IPS-11a (cell line): ENCODE measurements at regions not wholly inside any gene's neighbourhood (a gene's known extent, or its start where the extent isn't known, plus 50 kb on each side); places are given as distances from the start of the nearest gene placed in this dataset.
"Not testable (repeated sequence)": the region's sequence is repeated elsewhere in the genome, so short reads cannot be mapped to it uniquely, and the experiment has no call there.

ENCODE experiments used
- H3K4me3 ChIP-seq: one replicate; pipeline ENCODE4 v1.5.1; 2013; ENCODE audit warnings: low read depth, low read length, control low read depth

DNA sequence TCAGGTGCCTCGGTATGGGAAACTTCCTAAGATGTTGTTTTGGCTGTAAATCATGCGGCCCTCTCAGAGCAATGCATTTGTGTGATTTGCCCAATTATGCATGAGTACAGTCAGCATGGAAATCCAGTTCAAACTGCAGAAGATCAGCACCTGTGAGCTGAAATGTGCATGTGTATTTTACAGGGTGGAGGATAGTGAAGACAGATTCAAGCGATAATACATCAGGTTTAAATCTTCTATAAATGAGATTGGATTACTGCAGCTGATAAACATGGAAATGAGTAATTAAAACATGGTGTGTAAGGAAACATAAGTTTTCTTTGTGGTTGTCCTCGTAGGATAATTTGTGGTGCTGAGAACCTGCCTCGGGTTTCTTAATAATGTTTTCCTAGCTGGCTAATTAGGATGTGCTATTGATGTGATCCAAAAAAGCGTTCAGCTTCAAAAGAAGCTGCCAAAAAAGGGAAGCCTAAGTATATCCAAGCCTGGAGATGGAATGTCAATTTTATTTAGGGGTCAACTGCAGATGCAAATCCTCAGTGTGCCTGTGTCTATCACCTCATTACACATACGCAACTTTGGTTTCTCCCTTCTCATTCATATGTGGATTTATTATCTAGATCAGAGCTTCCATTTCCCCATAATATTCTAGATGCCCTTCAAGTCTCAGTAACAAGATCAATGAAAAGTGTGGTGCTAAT is 117.1 kb upstream of the CCDC28A start:
- no peak overlapping the region for H3K4me3 ChIP-seq

- no peak overlapping the region for H3K4me3 ChIP-seq
These were observed 116.5 kb upstream of the CCDC28A start for GRCh38 chr6:138657065-138657425.

- H3K4me3 ChIP-seq, result no peak overlapping the region
These were observed 113.6 kb upstream of the CCDC28A start for GRCh38 chr6:138659998-138660397.

DNA sequence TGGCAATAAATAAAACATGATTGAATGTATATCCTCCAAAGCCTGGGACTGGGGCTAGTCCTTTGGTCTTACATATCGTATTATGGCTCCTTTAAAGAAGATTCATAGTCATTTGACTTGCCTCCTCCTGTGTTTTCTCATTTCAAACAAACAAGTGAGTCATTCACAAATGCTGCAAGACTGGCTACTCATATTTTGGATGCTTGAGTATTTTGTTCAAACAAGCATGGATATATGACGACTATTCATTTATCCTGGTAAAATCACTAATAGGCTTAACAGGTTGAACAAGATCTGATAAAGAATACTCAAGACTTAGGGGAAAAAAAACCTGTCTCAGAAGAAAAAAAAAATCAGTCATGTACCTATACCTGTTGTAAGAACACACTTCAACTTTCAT is 111.1 kb upstream of the CCDC28A start:
- H3K4me3 ChIP-seq, result no peak overlapping the region

GRCh38 chr6:138663892-138664291 is 109.7 kb upstream of the CCDC28A start:
- no peak overlapping the region for H3K4me3 ChIP-seq

- H3K4me3 ChIP-seq, result no peak overlapping the region
These were observed 108.8 kb upstream of the CCDC28A start for GRCh38 chr6:138664745-138665144.

GRCh38 chr6:138666636-138667035 is 106.9 kb upstream of the CCDC28A start:
- H3K4me3 ChIP-seq, result no peak overlapping the region

DNA sequence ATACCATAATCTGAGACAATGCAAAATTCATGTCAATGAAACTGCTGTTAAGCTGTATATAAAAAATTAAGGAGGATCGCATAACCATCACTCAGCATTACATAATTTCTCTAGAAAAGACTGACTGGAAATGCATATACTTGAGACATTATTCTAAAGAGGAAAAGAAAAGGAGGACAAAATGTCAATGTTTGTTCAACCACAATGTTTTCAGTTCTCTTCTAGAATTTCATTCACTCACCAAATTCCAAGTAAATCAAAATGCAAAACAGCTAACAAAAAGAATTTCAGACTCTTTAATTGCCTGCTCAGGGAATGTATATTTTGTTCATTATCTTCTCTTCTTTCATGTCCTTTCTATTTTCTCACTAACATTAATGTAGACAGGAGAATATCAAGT is 106.2 kb upstream of the CCDC28A start:
- H3K4me3 ChIP-seq, result no peak overlapping the region

DNA sequence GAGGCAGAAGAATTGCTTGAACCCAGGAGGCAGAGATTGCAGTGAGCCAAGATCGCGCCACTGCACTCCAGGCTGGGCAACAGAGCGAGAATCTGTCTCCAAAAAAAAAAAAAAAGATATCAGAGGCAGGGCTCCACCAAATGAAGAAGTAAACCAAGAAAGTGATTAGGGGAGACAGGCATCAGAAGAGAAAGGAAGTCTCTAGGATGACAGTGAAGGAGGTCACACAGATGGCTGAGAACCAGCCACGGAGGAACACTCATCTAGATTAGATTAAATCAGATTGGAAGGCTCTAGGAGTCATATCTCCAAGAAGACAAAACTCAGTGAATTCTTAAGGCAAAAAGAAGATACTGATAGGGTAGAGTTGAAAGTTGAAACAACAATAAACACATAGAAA is 102.2 kb upstream of the CCDC28A start:
- H3K4me3 ChIP-seq, result no peak overlapping the region

- no peak overlapping the region for H3K4me3 ChIP-seq
These were observed 100.1 kb upstream of the CCDC28A start for GRCh38 chr6:138673346-138674014.

DNA sequence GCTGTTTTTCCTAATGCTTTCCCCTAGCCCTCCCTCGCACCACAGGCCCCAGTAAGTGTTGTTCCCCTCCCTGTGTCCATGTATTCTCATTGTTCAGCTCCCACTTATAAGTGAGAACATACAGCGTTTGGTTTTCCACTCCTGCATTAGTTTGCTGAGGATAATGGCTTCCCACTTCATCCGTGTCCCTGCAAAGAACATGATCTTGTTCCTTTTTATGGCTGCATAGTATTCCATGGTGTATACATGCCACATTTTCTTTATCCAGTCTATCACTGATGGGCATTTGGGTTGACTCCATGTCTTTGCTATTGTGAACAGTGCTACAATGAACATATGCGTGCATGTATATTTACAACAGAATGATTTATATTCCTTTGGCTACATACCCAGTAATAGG is 99.1 kb upstream of the CCDC28A start:
- not testable (repeated sequence) for H3K4me3 ChIP-seq

GRCh38 chr6:138677538-138677937 is 96.0 kb upstream of the CCDC28A start:
- no peak overlapping the region for H3K4me3 ChIP-seq

DNA sequence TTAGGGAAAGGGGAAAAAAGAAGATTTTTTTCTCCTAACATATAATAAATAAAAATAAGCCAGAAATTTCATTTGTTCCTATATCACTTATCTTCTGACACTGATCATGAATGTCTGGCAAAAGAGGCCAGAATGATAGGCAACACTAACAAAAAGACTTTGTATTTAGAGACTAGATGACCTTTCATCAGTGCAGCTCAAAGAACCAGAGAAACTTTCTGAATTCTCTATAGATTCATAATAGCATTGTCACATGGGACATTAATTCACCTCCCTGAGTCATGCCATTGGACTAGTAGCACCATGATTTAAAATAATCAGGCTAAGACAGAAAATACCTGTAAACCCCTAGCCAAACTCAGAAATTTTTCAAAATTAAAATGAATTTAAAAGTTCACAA is 95.4 kb upstream of the CCDC28A start:
- no peak overlapping the region for H3K4me3 ChIP-seq

DNA sequence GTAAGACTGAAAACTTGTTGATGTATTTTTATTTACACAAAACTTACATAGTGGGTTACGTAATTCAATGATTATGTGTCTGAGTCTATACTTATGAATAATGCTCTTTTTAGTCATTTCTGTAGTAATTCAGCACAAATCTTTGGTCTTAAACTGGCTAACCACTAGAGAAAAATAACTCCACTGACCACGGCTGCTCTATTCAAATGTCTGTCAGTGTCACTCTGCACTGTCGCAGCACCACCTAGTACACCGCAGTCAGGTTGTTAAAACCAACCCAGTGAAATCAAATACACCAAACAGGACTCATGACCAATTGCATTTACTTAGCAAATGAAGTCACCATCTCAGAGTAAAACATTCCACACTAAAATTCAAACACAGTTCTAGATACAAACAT is 93.5 kb upstream of the CCDC28A start:
- no peak overlapping the region for H3K4me3 ChIP-seq

GRCh38 chr6:138681627-138682026 is 91.9 kb upstream of the CCDC28A start:
- H3K4me3 ChIP-seq, result no peak overlapping the region

GRCh38 chr6:138682704-138683527 is 90.7 kb upstream of the CCDC28A start:
- no peak overlapping the region for H3K4me3 ChIP-seq

DNA sequence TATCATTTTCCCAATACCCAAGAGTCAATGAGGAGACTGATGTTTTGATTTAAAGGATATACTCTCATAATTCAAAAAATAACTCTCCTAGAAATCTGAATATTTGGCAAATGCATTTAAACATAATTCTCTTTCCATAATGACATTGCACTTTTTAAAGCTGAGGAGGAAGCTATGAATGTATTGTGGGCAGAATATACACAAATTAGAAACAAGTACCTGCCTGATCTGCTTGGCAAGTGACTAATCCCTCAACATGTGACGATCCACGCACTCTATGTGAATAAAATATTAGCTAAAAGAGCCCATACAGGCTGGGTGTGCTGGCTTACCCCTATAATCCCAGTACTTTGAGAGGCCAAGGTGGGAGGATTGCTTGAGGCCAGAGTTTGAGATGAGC is 88.3 kb upstream of the CCDC28A start:
- H3K4me3 ChIP-seq, result no peak overlapping the region

GRCh38 chr6:138685781-138686180 is 87.8 kb upstream of the CCDC28A start:
- no peak overlapping the region for H3K4me3 ChIP-seq

- no peak overlapping the region for H3K4me3 ChIP-seq
These were observed 85.0 kb upstream of the CCDC28A start for GRCh38 chr6:138688580-138688979.

DNA sequence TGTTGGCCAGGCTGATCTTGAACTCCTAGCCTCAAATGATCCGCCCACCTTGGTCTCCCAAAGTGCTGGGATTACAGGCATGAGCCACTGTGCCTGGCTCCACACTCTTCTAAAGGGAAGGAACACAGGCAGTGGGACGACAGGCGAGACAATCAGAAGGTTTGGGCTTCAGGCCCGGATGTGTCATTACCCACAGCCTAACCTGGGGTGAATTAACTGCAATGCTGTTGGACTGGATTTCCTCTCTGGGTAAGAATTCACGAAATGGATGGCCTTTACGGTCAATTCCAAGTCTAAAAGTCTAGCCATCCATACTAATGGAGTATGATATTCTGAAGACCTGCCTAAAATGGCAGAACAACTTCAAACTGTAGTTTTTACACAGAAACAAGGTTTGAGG is 83.7 kb upstream of the CCDC28A start:
- no peak overlapping the region for H3K4me3 ChIP-seq

- peak overlapping the region; percentile 88 for H3K4me3 ChIP-seq
These were observed 82.5 kb upstream of the CCDC28A start for GRCh38 chr6:138690975-138691594.
